ENCODE measurements at regions not wholly inside any gene's neighbourhood (a gene's known extent, or its start where the extent isn't known, plus 50 kb on each side); places are given as distances from the start of the nearest gene placed in this dataset.

DNA sequence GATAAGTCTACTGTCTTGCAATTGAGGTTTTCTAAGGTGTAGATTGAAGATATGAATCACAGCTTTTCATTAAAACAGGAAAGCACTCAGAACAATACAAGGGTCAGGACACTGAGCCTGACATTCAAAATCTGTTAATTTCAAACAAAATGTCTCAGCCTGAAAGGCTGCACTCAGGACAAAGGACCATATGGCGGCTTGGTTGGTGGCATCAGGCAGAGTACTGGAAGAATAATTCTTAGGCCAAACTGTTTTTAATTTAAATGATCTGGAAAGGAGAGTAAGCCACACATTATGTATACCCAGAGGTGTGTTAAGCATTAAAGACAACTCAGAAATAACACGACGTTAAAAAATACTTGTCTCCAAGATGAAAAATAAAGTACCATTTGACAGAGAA is 85.9 kb downstream of the SKA1 start:
- no peak for DNase-seq (ENCODE audit: extremely low read depth, low read depth)
- no peak overlapping the region for H3K4me3 ChIP-seq (replicated peaks; ENCODE audit: low read depth, low read length)
- no peak for TF ChIP-seq CTCF (IDR thresholded peaks at IDR 0.05; ENCODE audit: low read depth, low read length, missing control alignments)

- no peak for TF ChIP-seq CTCF (IDR thresholded peaks at IDR 0.05; ENCODE audit: low read depth, low read length, missing control alignments)
- DNase-seq (ENCODE audit: extremely low read depth, low read depth) = no peak
- no peak overlapping the region for H3K4me3 ChIP-seq (replicated peaks; ENCODE audit: low read depth, low read length)
Observed at GRCh38 chr18:50461251-50461650, 86.4 kb downstream of the SKA1 start.

DNA sequence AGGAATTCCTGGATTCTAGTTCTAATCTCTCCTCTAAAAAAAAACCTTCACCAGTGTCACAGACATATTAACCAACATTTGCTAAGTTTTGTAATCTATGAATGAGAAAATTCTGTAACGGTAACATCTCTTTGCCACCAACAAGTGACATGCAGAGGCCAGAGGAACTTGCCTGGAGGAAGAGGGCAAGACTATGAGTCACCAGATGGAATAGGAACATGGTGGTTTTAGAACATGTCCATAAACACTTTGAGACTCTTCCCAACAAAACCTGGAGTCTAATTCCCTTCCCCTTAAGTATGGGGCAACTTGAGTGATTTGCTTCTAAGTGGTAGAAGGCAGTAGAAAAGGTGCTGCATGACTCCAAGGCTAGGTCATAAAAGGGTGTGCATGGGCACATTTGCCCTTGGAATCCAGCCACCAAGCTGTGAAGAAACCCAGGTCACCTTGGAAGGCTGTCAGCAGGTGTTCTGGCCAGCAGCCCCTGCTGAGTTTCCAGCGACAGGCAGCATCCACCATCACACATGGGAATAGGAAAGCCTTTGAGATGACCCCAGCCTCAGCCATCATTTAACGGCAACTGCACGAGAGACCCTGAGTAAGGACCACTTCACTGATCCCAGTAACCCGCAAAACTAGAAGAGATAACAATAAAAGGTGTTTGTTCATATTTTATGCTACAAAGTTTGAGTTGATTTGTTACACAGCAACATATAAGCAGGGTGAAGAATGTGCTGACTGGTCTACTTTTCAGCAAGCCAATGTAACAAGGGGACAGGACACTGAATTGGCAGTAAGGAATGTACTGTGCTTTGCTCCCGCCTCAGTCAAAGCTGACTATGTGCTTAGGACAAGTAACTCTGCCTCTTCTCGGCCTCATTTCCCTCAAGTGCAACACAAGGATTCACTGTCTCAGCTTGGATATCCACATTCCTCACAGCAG is 90.6 kb downstream of the SKA1 start:
- no peak overlapping the region for H3K4me3 ChIP-seq (replicated peaks; ENCODE audit: low read depth, low read length)
- DNase-seq (ENCODE audit: extremely low read depth, low read depth) = no peak

DNA sequence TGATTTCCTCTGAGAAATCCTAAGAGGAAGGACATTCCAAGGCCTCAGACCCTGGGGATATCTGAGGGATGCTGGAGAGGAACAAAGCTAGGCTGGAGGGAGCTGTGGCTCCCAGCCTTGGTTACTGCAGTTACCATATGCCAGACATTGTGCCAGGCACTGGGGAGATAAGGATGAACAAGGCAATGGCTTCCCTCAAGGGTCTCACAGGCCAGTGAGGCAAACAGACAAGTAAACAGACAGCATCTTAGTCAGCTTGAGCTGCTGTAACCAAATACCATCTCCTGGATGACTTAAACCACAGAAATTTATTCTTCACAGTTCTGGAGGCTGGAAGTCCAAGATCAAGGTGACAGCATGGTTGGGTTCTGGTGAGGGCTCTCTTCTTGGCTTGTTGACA is 91.8 kb downstream of the SKA1 start:
- no peak for DNase-seq (ENCODE audit: extremely low read depth, low read depth)
- no peak overlapping the region for H3K4me3 ChIP-seq (replicated peaks; ENCODE audit: low read depth, low read length)
- no peak for TF ChIP-seq CTCF (IDR thresholded peaks at IDR 0.05; ENCODE audit: low read depth, low read length, missing control alignments)

More for the DNA sequence above, 90.6 kb downstream of the SKA1 start:
- no peak for TF ChIP-seq CTCF (IDR thresholded peaks at IDR 0.05; ENCODE audit: low read depth, low read length, missing control alignments)

- TF ChIP-seq CTCF (IDR thresholded peaks at IDR 0.05; ENCODE audit: low read depth, low read length, missing control alignments) = no peak
- no peak overlapping the region for H3K4me3 ChIP-seq (replicated peaks; ENCODE audit: low read depth, low read length)
- DNase-seq (ENCODE audit: extremely low read depth, low read depth) = no peak
Observed at GRCh38 chr18:50468807-50469206, 91.1 kb upstream of the MAPK4 start.

- H3K4me3 ChIP-seq (replicated peaks; ENCODE audit: low read depth, low read length) = no peak overlapping the region
- no peak for DNase-seq (ENCODE audit: extremely low read depth, low read depth)
- TF ChIP-seq CTCF (IDR thresholded peaks at IDR 0.05; ENCODE audit: low read depth, low read length, missing control alignments) = no peak
Observed at GRCh38 chr18:50469380-50469781, 90.5 kb upstream of the MAPK4 start.

Data from HFF-Myc (cell line).